ENCODE measurements at regions not wholly inside any gene's neighbourhood (a gene's known extent, or its start where the extent isn't known, plus 50 kb on each side); places are given as distances from the start of the nearest gene placed in this dataset.

DNA sequence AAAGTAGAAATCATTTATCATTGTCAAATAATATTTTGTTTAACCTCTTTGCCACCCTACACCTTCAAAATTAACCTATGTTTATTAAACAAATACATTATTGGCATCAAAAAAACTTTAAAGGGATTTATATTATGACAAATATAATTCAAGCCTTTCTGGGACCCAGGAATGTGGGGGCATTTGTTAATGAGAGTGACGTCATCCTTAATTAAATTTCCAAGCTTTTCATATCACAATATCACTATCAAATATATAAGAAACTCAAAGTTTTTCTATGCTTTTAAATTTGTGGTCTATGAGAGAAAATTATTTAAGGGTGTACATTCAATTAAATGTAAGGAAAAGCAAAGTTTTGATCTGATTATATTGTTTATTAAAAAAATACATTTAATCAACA lies 307.4 kb upstream of the POU3F3 start:
- DNase-seq (ENCODE audit: low spot score) = no peak
- in situ Hi-C loops (cut with MboI; ENCODE audit: low pct_unique_long_range_greater_than_20kb, low sequenced_read_pairs, unreplicated experiment) = no loop called here
- no peak for TF ChIP-seq CTCF (IDR thresholded peaks at IDR 0.05; ENCODE audit: extremely low read depth, insufficient read depth, missing control alignments)

GRCh38 chr2:104547221-104547620 lies 306.7 kb upstream of the POU3F3 start:
- no peak for TF ChIP-seq CTCF (IDR thresholded peaks at IDR 0.05; ENCODE audit: extremely low read depth, insufficient read depth, missing control alignments)
- in situ Hi-C loops (cut with MboI; ENCODE audit: low pct_unique_long_range_greater_than_20kb, low sequenced_read_pairs, unreplicated experiment) = no loop called here
- no peak for DNase-seq (ENCODE audit: low spot score)

DNA sequence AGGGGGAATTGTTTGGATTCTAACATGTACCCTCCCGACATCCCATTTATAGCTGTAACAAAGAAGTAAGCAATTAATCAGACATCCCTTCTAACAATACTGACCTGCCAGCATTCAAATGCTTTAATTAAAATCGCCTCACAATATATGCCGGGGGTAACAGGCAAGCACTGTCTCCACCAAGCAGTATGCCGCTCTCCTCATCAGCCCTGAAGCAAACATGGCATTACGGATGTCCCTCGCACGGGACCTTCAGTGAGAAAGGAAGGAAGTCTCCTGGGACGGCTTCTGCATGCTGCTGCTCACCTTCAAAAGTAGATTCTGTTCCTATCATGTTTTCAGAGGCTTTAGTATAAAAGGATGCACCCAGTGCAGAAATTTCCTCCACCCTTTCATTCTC lies 292.7 kb upstream of the POU3F3 start:
- in situ Hi-C loops (cut with MboI; ENCODE audit: low pct_unique_long_range_greater_than_20kb, low sequenced_read_pairs, unreplicated experiment) = no loop called here
- DNase-seq (ENCODE audit: low spot score) = no peak
- TF ChIP-seq CTCF (IDR thresholded peaks at IDR 0.05; ENCODE audit: extremely low read depth, insufficient read depth, missing control alignments) = no peak

DNA sequence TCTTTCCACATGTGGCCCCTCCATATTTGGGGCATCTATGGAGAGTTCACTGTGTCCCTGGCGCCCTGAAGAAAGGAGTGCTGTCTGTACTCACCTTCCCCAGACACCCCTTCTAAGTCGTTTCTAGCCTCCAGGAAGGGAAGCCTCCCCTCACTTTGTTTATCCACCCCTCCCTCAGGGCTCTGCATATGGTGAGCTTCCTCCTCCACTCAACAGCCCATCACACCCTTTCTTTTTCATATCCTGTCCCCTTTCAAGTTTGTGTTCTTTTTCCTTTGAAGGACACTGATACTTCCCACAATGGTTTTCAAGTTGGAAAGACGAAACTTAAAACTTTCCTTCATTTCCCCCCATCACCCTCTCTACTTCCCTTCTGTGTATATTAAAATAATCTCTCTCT lies 291.4 kb upstream of the POU3F3 start:
- DNase-seq (ENCODE audit: low spot score) = no peak
- TF ChIP-seq CTCF (IDR thresholded peaks at IDR 0.05; ENCODE audit: extremely low read depth, insufficient read depth, missing control alignments) = no peak
- in situ Hi-C loops (cut with MboI; ENCODE audit: low pct_unique_long_range_greater_than_20kb, low sequenced_read_pairs, unreplicated experiment) = no loop called here

- no peak for TF ChIP-seq CTCF (IDR thresholded peaks at IDR 0.05; ENCODE audit: extremely low read depth, insufficient read depth, missing control alignments)
- in situ Hi-C loops (cut with MboI; ENCODE audit: low pct_unique_long_range_greater_than_20kb, low sequenced_read_pairs, unreplicated experiment) = no loop called here
- no peak for DNase-seq (ENCODE audit: low spot score)
These were observed 290.4 kb upstream of the POU3F3 start for GRCh38 chr2:104563398-104563996.

- TF ChIP-seq CTCF (IDR thresholded peaks at IDR 0.05; ENCODE audit: extremely low read depth, insufficient read depth, missing control alignments) = no peak
- DNase-seq (ENCODE audit: low spot score) = no peak
- in situ Hi-C loops (cut with MboI; ENCODE audit: low pct_unique_long_range_greater_than_20kb, low sequenced_read_pairs, unreplicated experiment) = no loop called here
These were observed 285.7 kb upstream of the POU3F3 start for GRCh38 chr2:104568247-104568646.

DNA sequence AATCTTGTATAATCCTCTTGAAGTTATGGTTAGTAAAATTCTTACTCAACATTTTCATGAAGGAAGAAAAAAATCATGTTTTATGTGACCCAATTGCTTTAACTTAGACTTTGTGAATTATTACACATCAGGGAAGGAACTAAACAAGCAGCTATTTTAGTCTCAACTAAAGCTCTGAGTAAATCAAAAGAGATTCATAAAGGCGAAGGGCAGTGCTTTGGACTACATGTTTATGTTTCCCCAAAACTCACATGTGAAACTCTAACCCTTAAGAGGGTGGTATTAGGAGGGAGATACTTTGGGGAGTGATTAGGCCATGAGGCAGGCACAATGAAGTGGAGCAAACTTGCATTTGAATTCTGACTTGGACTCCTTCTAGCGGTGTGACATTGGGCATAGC lies 283.7 kb upstream of the POU3F3 start:
- no peak for DNase-seq (ENCODE audit: low spot score)
- in situ Hi-C loops (cut with MboI; ENCODE audit: low pct_unique_long_range_greater_than_20kb, low sequenced_read_pairs, unreplicated experiment) = no loop called here
- TF ChIP-seq CTCF (IDR thresholded peaks at IDR 0.05; ENCODE audit: extremely low read depth, insufficient read depth, missing control alignments) = no peak
